HEK293 (cell line): ENCODE measurements at regions not wholly inside any gene's neighbourhood (a gene's known extent, or its start where the extent isn't known, plus 50 kb on each side); places are given as distances from the start of the nearest gene placed in this dataset.

ENCODE experiments used
- CTCF ChIA-PET: fragments of 350-600 bp; formaldehyde crosslinking; extraction: SDS; loops from one replicate; lab custom pipeline; 2021; ENCODE audit warnings: antibody characterized with exemption; lab: Yijun Ruan, JAX
- POLR2A ChIA-PET: fragments of 300-600 bp; formaldehyde crosslinking; extraction: SDS; loops from one replicate; lab custom pipeline; 2020; ENCODE audit warnings: antibody characterized with exemption, inconsistent platforms; lab: Yijun Ruan, JAX
- H3K27ac ChIP-seq: fragments of 200-500 bp; sonication (Bioruptor generic); 2 replicates; pipeline ENCODE4 v1.5.1; 2014; ENCODE audit warnings: low read depth, low read length, control low read depth, inconsistent platforms; ENCODE audit errors: extremely low read depth
- H3K36me3 ChIP-seq, 2 experiments: fragments of 200-500 bp in 1 of 2; sonication (Bioruptor generic) in 1 of 2; 1 replicate in 1 of 2; 2 replicates in 1 of 2; pipeline ENCODE4 v1.5.1; 2014 to 2017; ENCODE audit warnings: inconsistent platforms in 2 of 2, low read length in 2 of 2; ENCODE audit not compliant: control insufficient read depth in 2 of 2, insufficient read depth in 1 of 2
- H3K4me1 ChIP-seq: fragments of 200-500 bp; sonication (Bioruptor generic); 2 replicates; pipeline ENCODE4 v1.5.1; 2014; ENCODE audit warnings: mild to moderate bottlenecking, low read length, inconsistent platforms; ENCODE audit not compliant: control insufficient read depth, insufficient read depth
- H3K4me3 ChIP-seq: 2 replicates; pipeline ENCODE4 v1.5.1; 2011; ENCODE audit warnings: low read depth, mild to moderate bottlenecking, control low read depth, low read length, moderate library complexity
- H3K9me3 ChIP-seq: fragments of 200-500 bp; sonication (Bioruptor generic); 2 replicates; pipeline ENCODE4 v1.5.1; 2014; ENCODE audit warnings: low read depth, low read length, inconsistent platforms; ENCODE audit not compliant: control insufficient read depth, insufficient read depth
- AEBP2 ChIP-seq: fragments of 450-650 bp; formaldehyde crosslinking; IDR thresholded peaks from 2 replicates; pipeline ENCODE4 v1.5.1; 2016; ENCODE audit warnings: missing biosample characterization, missing genetic modification characterization, borderline replicate concordance
- BCL11B ChIP-seq: fragments of 450-650 bp; formaldehyde crosslinking; IDR thresholded peaks from 2 replicates; pipeline ENCODE4 v1.5.1; 2016; ENCODE audit warnings: low read depth, missing biosample characterization, missing genetic modification characterization
- HOXD13 ChIP-seq: sonication (generic); formaldehyde crosslinking; IDR thresholded peaks from 2 replicates; pipeline ENCODE4 v1.8.0; 2022; ENCODE audit warnings: missing genetic modification reagents, borderline replicate concordance
- MYNN ChIP-seq: fragments of 450-650 bp; formaldehyde crosslinking; IDR thresholded peaks from 2 replicates; pipeline ENCODE4 v1.5.1; 2016; ENCODE audit warnings: missing biosample characterization, missing genetic modification characterization, borderline replicate concordance
- PATZ1 ChIP-seq: fragments of 450-650 bp; formaldehyde crosslinking; IDR thresholded peaks from 2 replicates; pipeline ENCODE4 v1.5.1; 2016; ENCODE audit warnings: missing biosample characterization, missing genetic modification characterization
- PRDM10 ChIP-seq: fragments of 450-650 bp; formaldehyde crosslinking; IDR thresholded peaks from 2 replicates; pipeline ENCODE4 v1.5.1; 2016; ENCODE audit warnings: missing biosample characterization, missing genetic modification characterization
- ZEB2 ChIP-seq: fragments of 450-650 bp; formaldehyde crosslinking; IDR thresholded peaks from 2 replicates; pipeline ENCODE4 v1.5.1; 2016; ENCODE audit warnings: missing biosample characterization, missing genetic modification characterization
- ZFP3 ChIP-seq: fragments of 450-650 bp; formaldehyde crosslinking; IDR thresholded peaks from 2 replicates; pipeline ENCODE4 v1.5.1; 2016; ENCODE audit warnings: low read depth, missing biosample characterization, missing genetic modification characterization
- ZFP37 ChIP-seq: fragments of 450-650 bp; formaldehyde crosslinking; IDR thresholded peaks from 2 replicates; pipeline ENCODE4 v1.5.1; 2016; ENCODE audit warnings: missing biosample characterization, missing genetic modification characterization
- ZNF174 ChIP-seq: fragments of 450-650 bp; formaldehyde crosslinking; IDR thresholded peaks from 2 replicates; pipeline ENCODE4 v1.5.0; 2017; ENCODE audit warnings: missing biosample characterization, mild to moderate bottlenecking, missing genetic modification characterization
- ZNF221 ChIP-seq: fragments of 450-650 bp; formaldehyde crosslinking; IDR thresholded peaks from 2 replicates; pipeline ENCODE4 v1.5.1; 2017; ENCODE audit warnings: missing biosample characterization, missing genetic modification characterization, borderline replicate concordance
- ZNF239 ChIP-seq: fragments of 450-650 bp; formaldehyde crosslinking; IDR thresholded peaks from 2 replicates; pipeline ENCODE4 v1.5.1; 2016; ENCODE audit warnings: missing biosample characterization, missing genetic modification characterization
- ZNF24 ChIP-seq: fragments of 450-650 bp; formaldehyde crosslinking; IDR thresholded peaks from 2 replicates; pipeline ENCODE4 v1.5.1; 2016; ENCODE audit warnings: missing biosample characterization, missing genetic modification characterization
- ZNF335 ChIP-seq: fragments of 450-650 bp; formaldehyde crosslinking; conservative IDR thresholded peaks from 2 replicates; pipeline ENCODE4 v1.5.1; 2016; ENCODE audit warnings: missing biosample characterization, missing genetic modification characterization
- ZNF513 ChIP-seq: fragments of 450-650 bp; IDR thresholded peaks from 2 replicates; pipeline ENCODE4 v1.5.1; 2018; ENCODE audit warnings: missing biosample characterization, missing genetic modification characterization
- ZNF623 ChIP-seq: fragments of 450-650 bp; formaldehyde crosslinking; IDR thresholded peaks from 2 replicates; pipeline ENCODE4 v1.5.1; 2016; ENCODE audit warnings: missing biosample characterization, missing genetic modification characterization
- ZNF626 ChIP-seq: fragments of 450-650 bp; sonication (Bioruptor Pico); formaldehyde crosslinking; IDR thresholded peaks from 2 replicates; pipeline ENCODE4 v1.5.1; 2018; ENCODE audit warnings: missing biosample characterization, missing genetic modification characterization, inconsistent platforms
- ZNF658 ChIP-seq: fragments of 450-650 bp; formaldehyde crosslinking; IDR thresholded peaks from 2 replicates; pipeline ENCODE4; 2016; ENCODE audit warnings: missing biosample characterization, missing genetic modification characterization
- ZNF677 ChIP-seq: fragments of 450-650 bp; IDR thresholded peaks from 2 replicates; pipeline ENCODE4 v1.5.0; 2018; ENCODE audit warnings: missing biosample characterization, mild to moderate bottlenecking, missing genetic modification characterization, moderate library complexity
- ZNF692 ChIP-seq: fragments of 450-650 bp; formaldehyde crosslinking; IDR thresholded peaks from 2 replicates; pipeline ENCODE4 v1.5.1; 2016; ENCODE audit warnings: missing biosample characterization, missing genetic modification characterization
- ZNF707 ChIP-seq: fragments of 450-650 bp; formaldehyde crosslinking; IDR thresholded peaks from 2 replicates; pipeline ENCODE4 v1.5.1; 2016; ENCODE audit warnings: missing biosample characterization, missing genetic modification characterization
- ZXDB ChIP-seq: fragments of 450-650 bp; formaldehyde crosslinking; IDR thresholded peaks from 2 replicates; pipeline ENCODE4 v1.5.1; 2016; ENCODE audit warnings: missing biosample characterization, missing genetic modification characterization
- TF ChIP-seq, protein P1 (sequence below): fragments of 450-650 bp; formaldehyde crosslinking; IDR thresholded peaks from 2 replicates; pipeline ENCODE4 v1.5.0; 2017; ENCODE audit warnings: missing biosample characterization, missing genetic modification characterization, borderline replicate concordance

DNA sequence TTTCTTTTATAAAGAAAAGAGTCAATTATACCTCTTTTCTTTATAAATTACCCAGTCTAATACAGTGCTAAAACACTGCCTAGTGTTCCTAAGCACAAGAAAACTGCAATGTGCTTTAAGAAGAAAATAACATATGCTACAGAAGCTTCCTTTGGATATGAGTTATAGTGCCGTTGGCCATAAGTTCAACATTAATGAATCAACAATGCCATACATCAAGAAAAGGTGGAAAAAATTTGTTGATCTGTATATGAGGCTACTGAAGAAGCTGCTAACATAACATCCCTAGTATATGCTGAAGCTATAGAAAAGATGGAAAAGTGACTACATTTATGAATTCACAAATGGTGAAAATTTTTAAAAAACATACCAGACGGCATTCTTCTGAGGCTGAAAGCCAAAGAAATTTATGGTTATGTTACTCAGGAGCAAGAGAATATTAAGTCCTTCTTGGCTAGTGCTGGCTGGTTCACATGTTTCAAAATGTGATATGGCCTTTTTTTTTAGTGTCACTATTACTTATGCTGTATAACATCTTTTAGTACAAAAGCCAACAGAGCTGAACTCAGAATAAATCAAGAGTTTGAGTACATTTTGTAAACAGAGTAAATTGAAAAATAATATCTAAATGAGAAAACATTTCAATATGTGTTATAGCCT lies 743.2 kb upstream of the RGS18 start:
- H3K36me3 ChIP-seq, result no peaks in the 10 kb centered on the region
- TF ChIP-seq ZXDB (tag by site-specific recombination) (no peak), ZFP3 (tag by site-specific recombination) (no peak), ZFP37 (tag by site-specific recombination) (no peak), BCL11B (tag by site-specific recombination) (no peak), ZNF677 (no peak), ZEB2 (tag by site-specific recombination) (no peak), ZNF221 (no peak), ZNF513 (tag by site-specific recombination) (no peak), ZNF239 (tag by site-specific recombination) (no peak)
- TF ChIP-seq, protein P1, sequence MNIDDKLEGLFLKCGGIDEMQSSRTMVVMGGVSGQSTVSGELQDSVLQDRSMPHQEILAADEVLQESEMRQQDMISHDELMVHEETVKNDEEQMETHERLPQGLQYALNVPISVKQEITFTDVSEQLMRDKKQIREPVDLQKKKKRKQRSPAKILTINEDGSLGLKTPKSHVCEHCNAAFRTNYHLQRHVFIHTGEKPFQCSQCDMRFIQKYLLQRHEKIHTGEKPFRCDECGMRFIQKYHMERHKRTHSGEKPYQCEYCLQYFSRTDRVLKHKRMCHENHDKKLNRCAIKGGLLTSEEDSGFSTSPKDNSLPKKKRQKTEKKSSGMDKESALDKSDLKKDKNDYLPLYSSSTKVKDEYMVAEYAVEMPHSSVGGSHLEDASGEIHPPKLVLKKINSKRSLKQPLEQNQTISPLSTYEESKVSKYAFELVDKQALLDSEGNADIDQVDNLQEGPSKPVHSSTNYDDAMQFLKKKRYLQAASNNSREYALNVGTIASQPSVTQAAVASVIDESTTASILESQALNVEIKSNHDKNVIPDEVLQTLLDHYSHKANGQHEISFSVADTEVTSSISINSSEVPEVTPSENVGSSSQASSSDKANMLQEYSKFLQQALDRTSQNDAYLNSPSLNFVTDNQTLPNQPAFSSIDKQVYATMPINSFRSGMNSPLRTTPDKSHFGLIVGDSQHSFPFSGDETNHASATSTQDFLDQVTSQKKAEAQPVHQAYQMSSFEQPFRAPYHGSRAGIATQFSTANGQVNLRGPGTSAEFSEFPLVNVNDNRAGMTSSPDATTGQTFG, result no peak
- H3K9me3 ChIP-seq, result no peaks in the 10 kb centered on the region
- no peak overlapping the region for H3K27ac ChIP-seq
- no peaks in the 10 kb centered on the region for H3K4me1 ChIP-seq
- ChIA-PET CTCF (interaction anchor here (0.7 kb wide), 1 partner anchor 10 kb away, joined by 3 read pairs; no protein-coding TSS in a partner anchor), POLR2A (no interaction called here)
- no peak overlapping the region for H3K4me3 ChIP-seq

DNA sequence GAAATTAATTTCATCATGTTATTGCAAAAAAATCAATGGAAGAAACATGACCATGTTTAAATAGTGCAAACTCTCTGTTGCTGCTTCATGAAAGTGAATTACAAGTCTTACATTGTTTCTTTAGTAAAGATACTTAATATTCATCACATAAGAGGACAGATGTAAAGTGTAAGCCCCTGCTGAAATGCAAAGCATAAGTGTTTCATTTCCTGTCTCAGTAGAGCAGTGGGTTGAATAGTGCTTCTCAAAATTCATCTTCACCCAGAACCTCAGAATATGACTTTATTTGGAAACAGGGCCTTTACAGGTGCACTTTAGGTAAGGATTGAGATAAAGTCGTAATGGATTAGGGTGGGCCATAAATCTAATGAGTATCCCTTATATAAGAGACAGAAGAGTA lies 738.4 kb upstream of the RGS18 start:
- TF ChIP-seq ZNF658 (tag by site-specific recombination), result no peak
- TF ChIP-seq ZNF692 (tag by site-specific recombination), result no peak
- TF ChIP-seq ZNF707, result no peak
- TF ChIP-seq ZNF623 (tag by site-specific recombination), result no peak
- TF ChIP-seq ZNF24, result no peak
- no peak for TF ChIP-seq ZNF626 (tag by site-specific recombination)
- no peak for TF ChIP-seq PATZ1
- no peak for TF ChIP-seq ZNF174 (tag by site-specific recombination)
- no peak for TF ChIP-seq HOXD13 (CRISPR knock-in tag)
- no peak for TF ChIP-seq MYNN
- no peak for TF ChIP-seq PRDM10 (tag by site-specific recombination)
- no peak for TF ChIP-seq AEBP2 (tag by site-specific recombination)
- no peak for TF ChIP-seq ZNF335 (tag by site-specific recombination)
- Histone ChIP-seq H3K4me3 (no peak overlapping the region), H3K27ac (no peak overlapping the region), H3K9me3 (no peaks in the 10 kb centered on the region), H3K36me3 (no peaks in the 10 kb centered on the region), H3K4me1 (no peaks in the 10 kb centered on the region)
- CTCF ChIA-PET, result no interaction called here
- POLR2A ChIA-PET, result no interaction called here
